ENCODE measurements at regions not wholly inside any gene's neighbourhood (a gene's known extent, or its start where the extent isn't known, plus 50 kb on each side); places are given as distances from the start of the nearest gene placed in this dataset.

DNA sequence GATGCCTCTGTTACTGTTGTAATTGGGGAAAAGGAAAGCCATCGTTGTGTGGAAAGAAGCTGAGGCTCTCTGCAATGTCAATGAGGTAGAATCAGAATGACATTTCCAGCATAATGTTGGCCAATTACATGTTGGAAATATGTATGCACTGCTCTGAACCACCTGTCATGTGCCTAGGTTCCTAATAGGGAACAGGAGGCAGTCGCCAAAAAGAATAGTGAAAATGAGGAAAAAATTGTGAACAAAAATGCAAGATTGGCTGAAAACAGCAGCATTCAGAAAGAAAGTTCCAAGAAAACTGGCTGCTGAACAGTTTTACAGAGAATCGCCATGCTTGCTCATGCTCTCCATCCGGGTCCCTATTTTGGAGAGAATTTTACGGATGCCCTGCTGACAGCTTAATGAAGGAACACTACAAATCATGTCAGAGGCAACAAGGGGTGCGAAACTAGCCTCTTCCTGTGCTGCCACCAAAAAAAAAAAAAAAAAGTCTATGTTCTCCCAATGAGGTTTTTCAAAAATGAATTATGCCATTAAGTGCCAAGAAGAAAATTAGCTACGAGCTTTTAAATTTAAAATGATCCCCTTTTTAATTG is 305.9 kb upstream of the ARRDC4 start:
- no peak overlapping the region for H3K27ac ChIP-seq
- H3K27me3 ChIP-seq: peaks cover 17% of the 10 kb centered on the region
- DNase-seq: no peak
- no peaks in the 10 kb centered on the region for H3K36me3 ChIP-seq (replicated peaks in 1 of 2)
- intact Hi-C loops (cut with DNase I): no loop called here
- TF ChIP-seq POLR2A (IDR thresholded peaks at IDR 0.05): no peak
- TF ChIP-seq, protein P1, sequence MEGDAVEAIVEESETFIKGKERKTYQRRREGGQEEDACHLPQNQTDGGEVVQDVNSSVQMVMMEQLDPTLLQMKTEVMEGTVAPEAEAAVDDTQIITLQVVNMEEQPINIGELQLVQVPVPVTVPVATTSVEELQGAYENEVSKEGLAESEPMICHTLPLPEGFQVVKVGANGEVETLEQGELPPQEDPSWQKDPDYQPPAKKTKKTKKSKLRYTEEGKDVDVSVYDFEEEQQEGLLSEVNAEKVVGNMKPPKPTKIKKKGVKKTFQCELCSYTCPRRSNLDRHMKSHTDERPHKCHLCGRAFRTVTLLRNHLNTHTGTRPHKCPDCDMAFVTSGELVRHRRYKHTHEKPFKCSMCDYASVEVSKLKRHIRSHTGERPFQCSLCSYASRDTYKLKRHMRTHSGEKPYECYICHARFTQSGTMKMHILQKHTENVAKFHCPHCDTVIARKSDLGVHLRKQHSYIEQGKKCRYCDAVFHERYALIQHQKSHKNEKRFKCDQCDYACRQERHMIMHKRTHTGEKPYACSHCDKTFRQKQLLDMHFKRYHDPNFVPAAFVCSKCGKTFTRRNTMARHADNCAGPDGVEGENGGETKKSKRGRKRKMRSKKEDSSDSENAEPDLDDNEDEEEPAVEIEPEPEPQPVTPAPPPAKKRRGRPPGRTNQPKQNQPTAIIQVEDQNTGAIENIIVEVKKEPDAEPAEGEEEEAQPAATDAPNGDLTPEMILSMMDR (IDR thresholded peaks at IDR 0.05): no peak
- 29 to 37% (median 33%) methylated on average over 7 of the region's 7 CpGs for WGBS, 4 donors
- no peaks in the 10 kb centered on the region for H3K9me3 ChIP-seq (replicated peaks in 1 of 3)
- no peak overlapping the region for H3K4me3 ChIP-seq
- no peaks in the 10 kb centered on the region for H3K4me1 ChIP-seq (replicated peaks in 1 of 2)

DNA sequence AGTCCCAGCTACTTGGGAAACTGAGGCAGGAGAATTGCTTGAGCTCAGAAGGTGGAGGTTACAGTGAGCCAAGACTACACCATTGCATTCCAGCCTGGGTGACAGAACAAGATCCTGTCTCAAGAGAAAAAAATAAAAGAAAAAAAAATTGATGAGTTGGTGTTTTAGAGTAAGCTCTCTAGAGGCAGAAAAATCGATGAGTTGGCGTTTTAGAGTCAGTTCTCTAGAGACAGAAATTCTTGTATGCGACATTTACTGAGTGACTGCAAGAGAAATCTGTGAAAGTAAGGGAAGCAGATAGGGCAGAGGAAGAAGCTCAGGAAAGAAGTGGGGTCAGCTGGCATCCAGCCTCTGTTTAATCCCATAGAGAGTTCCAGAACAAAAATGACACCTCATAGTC is 298.7 kb upstream of the ARRDC4 start:
- TF ChIP-seq, protein P1 (IDR thresholded peaks at IDR 0.05): no peak
- no peak for TF ChIP-seq POLR2A (IDR thresholded peaks at IDR 0.05)
- H3K27ac ChIP-seq: no peak overlapping the region
- H3K4me1 ChIP-seq (replicated peaks in 1 of 2): no peaks in the 10 kb centered on the region
- H3K9me3 ChIP-seq (replicated peaks in 1 of 3): no peaks in the 10 kb centered on the region
- H3K36me3 ChIP-seq (replicated peaks in 1 of 2): no peaks in the 10 kb centered on the region
- DNase-seq: no peak
- H3K4me3 ChIP-seq: no peak overlapping the region
- 71 to 86% (median 85%) methylated on average over 3 of the region's 3 CpGs for WGBS, 4 donors
- H3K27me3 ChIP-seq: no peaks in the 10 kb centered on the region
- intact Hi-C loops (cut with DNase I): no loop called here

DNA sequence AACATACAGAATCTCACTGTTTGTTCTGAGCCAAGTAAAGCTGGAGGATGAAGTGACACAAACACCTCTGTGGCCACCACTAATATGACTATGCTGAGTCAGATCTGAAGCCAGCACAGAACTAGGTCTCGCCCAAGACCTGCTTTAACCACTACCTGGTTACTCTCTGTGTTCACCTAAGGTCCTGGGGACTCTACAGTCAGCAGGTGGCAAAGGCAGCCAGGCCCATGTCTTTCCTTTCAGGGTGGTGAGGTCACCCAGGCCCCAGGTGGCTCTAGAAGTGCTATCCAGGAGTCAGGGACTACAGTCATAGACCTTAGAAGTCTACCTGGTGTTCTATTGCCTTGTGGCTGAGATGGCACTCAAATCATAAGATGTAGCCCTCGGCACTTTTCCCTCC is 287.9 kb upstream of the ARRDC4 start:
- H3K9me3 ChIP-seq (replicated peaks in 1 of 3): no peaks in the 10 kb centered on the region

GRCh38 chr15:97678656-97679055 is 281.8 kb upstream of the ARRDC4 start:
- no peaks in the 10 kb centered on the region for H3K9me3 ChIP-seq (replicated peaks in 1 of 3)
- intact Hi-C loops (cut with DNase I): no loop called here
- H3K27ac ChIP-seq: no peak overlapping the region
- TF ChIP-seq, protein P1 (IDR thresholded peaks at IDR 0.05): no peak
- no peak for TF ChIP-seq POLR2A (IDR thresholded peaks at IDR 0.05)
- H3K4me1 ChIP-seq (replicated peaks in 1 of 2): no peaks in the 10 kb centered on the region
- no peak overlapping the region for H3K4me3 ChIP-seq
- H3K27me3 ChIP-seq: no peaks in the 10 kb centered on the region
- WGBS, 4 donors: 49 to 69% (median 62%) methylated on average over 2 of the region's 2 CpGs
- DNase-seq: no peak
- H3K36me3 ChIP-seq (replicated peaks in 1 of 2): no peaks in the 10 kb centered on the region

More for the DNA sequence above, 287.9 kb upstream of the ARRDC4 start:
- H3K4me1 ChIP-seq (replicated peaks in 1 of 2): no peaks in the 10 kb centered on the region
- no peak overlapping the region for H3K4me3 ChIP-seq
- DNase-seq: no peak
- H3K36me3 ChIP-seq (replicated peaks in 1 of 2): no peaks in the 10 kb centered on the region
- H3K27me3 ChIP-seq: no peaks in the 10 kb centered on the region
- intact Hi-C loops (cut with DNase I): no loop called here
- WGBS, 4 donors: 56 to 80% (median 76%) methylated on average over 2 of the region's 2 CpGs
- no peak for TF ChIP-seq POLR2A (IDR thresholded peaks at IDR 0.05)
- TF ChIP-seq, protein P1 (IDR thresholded peaks at IDR 0.05): no peak
- H3K27ac ChIP-seq: no peak overlapping the region
